GM13977 (cell line): ENCODE measurements at regions not wholly inside any gene's neighbourhood (a gene's known extent, or its start where the extent isn't known, plus 50 kb on each side); places are given as distances from the start of the nearest gene placed in this dataset.

Experiments used
- DNase-seq: peaks from one replicate; pipeline ENCODE4 v3.0.0; 2012; ENCODE audit warnings: low spot score
- in situ Hi-C: fragments of 300-500 bp; cut with MboI; formaldehyde crosslinking; loops from one replicate; pipeline ENCODE4 v1.12.0; 2022; ENCODE audit warnings: low sequenced_read_pairs, low pct_unique_long_range_greater_than_20kb, mixed read lengths, inconsistent platforms; ENCODE audit not compliant: unreplicated experiment
- TF ChIP-seq, protein P1 (sequence below): IDR thresholded peaks from 2 replicates; pipeline ENCODE4 v1.5.1; 2012; ENCODE audit warnings: mild to moderate bottlenecking, control low read depth; ENCODE audit not compliant: insufficient read depth; ENCODE audit errors: extremely low read depth, missing control alignments

- TF ChIP-seq, protein P1, sequence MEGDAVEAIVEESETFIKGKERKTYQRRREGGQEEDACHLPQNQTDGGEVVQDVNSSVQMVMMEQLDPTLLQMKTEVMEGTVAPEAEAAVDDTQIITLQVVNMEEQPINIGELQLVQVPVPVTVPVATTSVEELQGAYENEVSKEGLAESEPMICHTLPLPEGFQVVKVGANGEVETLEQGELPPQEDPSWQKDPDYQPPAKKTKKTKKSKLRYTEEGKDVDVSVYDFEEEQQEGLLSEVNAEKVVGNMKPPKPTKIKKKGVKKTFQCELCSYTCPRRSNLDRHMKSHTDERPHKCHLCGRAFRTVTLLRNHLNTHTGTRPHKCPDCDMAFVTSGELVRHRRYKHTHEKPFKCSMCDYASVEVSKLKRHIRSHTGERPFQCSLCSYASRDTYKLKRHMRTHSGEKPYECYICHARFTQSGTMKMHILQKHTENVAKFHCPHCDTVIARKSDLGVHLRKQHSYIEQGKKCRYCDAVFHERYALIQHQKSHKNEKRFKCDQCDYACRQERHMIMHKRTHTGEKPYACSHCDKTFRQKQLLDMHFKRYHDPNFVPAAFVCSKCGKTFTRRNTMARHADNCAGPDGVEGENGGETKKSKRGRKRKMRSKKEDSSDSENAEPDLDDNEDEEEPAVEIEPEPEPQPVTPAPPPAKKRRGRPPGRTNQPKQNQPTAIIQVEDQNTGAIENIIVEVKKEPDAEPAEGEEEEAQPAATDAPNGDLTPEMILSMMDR = no peak
- DNase-seq = no peak
- in situ Hi-C loops = no loop called here
These were observed 870.2 kb upstream of the GOT2 start for GRCh38 chr16:59604354-59604753.

DNA sequence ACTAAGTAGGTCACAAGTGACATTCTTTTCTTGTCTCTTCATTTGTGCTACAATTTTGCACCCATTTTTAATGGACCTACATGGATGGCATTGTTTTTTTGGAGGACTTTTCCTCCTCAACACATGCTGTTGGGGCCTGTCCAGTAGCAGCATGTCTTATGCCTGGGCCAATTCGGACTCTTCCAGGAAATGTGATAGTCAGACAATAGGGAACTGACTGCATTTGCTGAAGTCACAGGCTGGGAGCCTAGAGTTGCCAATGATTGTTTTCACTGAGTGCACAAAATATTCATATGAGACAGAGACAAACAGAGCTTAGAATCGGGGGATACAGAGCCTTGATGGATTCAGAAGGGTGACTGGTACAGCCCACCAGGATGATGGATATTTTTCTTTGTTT, 867.3 kb upstream of the GOT2 start:
- in situ Hi-C loops = no loop called here

DNA sequence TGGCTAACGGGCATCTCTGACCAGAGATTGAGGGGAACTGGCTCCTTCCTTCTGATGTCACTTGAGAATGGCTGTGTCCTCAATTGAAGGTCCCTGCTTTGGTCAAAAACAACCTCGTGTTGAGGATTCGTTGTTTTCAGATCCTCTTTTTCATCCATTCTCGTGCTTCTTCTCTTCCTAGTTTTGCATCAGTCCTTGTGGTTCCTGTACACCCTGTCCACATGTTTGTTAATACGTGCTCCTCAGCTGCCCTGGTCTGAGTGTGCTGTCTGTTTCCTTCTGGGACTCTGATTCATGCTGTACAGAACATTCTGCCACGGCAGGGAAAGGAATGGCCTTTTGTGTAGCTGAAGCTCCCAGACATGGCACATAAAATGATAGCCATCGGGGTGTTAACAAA, 863.2 kb upstream of the GOT2 start:
- no peak for DNase-seq
- in situ Hi-C loops = no loop called here
- TF ChIP-seq, protein P1 = no peak

More for the DNA sequence above, 867.3 kb upstream of the GOT2 start:
- no peak for DNase-seq
- TF ChIP-seq, protein P1 = no peak

DNA sequence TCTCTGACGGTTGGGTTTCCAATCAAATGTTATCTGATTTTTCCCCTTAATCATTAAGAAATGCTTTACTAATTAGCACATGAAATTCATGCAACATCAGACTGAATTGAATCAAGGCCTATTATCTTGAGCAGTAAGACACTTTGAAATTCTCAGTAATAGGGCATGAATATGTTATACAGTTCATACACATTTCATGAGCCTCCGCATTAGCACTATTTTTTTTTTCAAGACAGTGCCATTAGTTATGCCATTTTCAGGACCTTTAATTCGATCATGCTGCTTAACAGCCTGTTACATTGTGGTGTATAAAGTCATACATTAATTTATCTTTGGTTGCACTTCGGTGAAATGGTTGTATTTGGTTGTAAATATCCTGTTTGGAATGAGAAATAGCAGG, 862.6 kb upstream of the GOT2 start:
- in situ Hi-C loops = no loop called here
- DNase-seq = no peak
- TF ChIP-seq, protein P1 = no peak

DNA sequence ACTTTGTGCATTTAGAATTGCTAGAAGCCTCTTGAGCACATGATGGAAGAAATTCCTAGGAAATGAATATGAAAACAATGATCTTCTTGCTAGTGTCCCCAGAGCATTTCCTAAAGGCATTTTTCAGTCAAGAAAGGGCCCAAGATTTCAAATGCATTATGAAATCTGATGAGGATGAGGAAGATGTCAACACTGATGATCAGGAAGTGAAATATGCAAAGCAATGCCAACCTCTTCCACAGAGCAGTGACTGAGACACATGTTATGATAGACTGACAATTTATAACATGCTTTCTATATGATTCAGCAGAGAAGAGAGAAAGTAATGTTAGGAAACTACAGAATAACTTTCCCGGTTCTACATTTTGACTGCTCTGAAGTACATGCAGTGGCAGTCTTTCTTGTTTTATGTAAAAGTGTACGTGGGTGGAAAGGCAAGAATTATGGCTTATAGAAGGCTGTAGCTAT, 859.1 kb upstream of the GOT2 start:
- DNase-seq = no peak
- TF ChIP-seq, protein P1 = no peak
- in situ Hi-C loops = no loop called here

GRCh38 chr16:59591480-59591879, 857.4 kb upstream of the GOT2 start:
- TF ChIP-seq, protein P1 = no peak
- in situ Hi-C loops = no loop called here
- DNase-seq = no peak

DNA sequence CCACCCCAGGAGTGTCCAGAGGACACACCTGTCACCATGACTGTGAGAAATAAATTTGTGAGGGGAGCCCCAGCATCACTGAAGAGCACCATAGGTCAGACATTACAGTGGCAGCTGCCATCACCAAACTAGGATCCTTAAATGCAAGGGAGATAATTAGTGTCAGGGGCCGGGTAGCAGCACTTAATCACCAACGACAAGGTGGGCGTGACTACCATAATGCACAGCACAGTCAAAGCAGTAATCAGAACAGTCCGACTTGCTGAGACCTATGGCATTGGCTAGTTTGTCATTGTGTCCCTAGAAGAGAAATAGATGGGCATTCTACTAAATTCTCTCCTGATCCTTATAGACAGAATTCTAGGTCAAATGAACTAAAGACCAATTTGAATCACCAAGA, 856.7 kb upstream of the GOT2 start:
- TF ChIP-seq, protein P1 = no peak
- DNase-seq = no peak
- in situ Hi-C loops = no loop called here
